IMR-90 (cell line): ENCODE measurements at regions not wholly inside any gene's neighbourhood (a gene's known extent, or its start where the extent isn't known, plus 50 kb on each side); places are given as distances from the start of the nearest gene placed in this dataset.

ENCODE experiments used
- ATAC-seq: fragments of 200-7000 bp; cut with Tn5 transposase; 2 replicates; pipeline ENCODE4 v1.9.1; 2020; ENCODE audit warnings: low read depth, mild to moderate bottlenecking, moderate library complexity
- BruUV-seq: library from RNA; stranded (reverse); fragments of 400-500 nt; replicated peaks from 2 replicates; lab custom pipeline; 2021; lab: Mats Ljungman, UMichigan
- CTCF ChIA-PET: fragments of 300-600 bp; formaldehyde crosslinking; extraction: SDS; loops from one replicate; lab custom pipeline; 2021; ENCODE audit warnings: antibody characterized with exemption; lab: Yijun Ruan, JAX
- POLR2A ChIA-PET: fragments of 300-600 bp; sonication (Branson Sonifier 250); formaldehyde crosslinking; loops from one replicate; lab custom pipeline; 2022; ENCODE audit warnings: antibody characterized with exemption; ENCODE audit not compliant: unreplicated experiment; lab: Charles Lee
- DNase-seq: peaks from one replicate; pipeline ENCODE4 v3.0.0; 2013
- H2AFZ ChIP-seq: replicated peaks from 2 replicates; pipeline ENCODE3; 2013; ENCODE audit warnings: low read length, mild to moderate bottlenecking; ENCODE audit not compliant: poor library complexity
- H2AK5ac ChIP-seq: 2 replicates; pipeline ENCODE4 v1.6.1; 2013; ENCODE audit warnings: low read depth, low read length, inconsistent platforms
- H2AK9ac ChIP-seq: replicated peaks from 2 replicates; pipeline ENCODE3; 2013; ENCODE audit warnings: mild to moderate bottlenecking, low read depth, low read length, moderate library complexity; ENCODE audit not compliant: poor library complexity
- H2BK120ac ChIP-seq: 2 replicates; pipeline ENCODE4 v1.6.1; 2013; ENCODE audit warnings: low read depth, low read length, inconsistent platforms
- H2BK15ac ChIP-seq: 3 replicates; pipeline ENCODE4 v1.6.1; 2013; ENCODE audit warnings: low read depth, low read length, inconsistent platforms
- H2BK20ac ChIP-seq: 2 replicates; pipeline ENCODE4 v1.6.1; 2013; ENCODE audit warnings: low read depth, mild to moderate bottlenecking, inconsistent platforms, low read length, moderate library complexity
- H2BK5ac ChIP-seq: 2 replicates; pipeline ENCODE4 v1.6.1; 2013; ENCODE audit warnings: mild to moderate bottlenecking, low read depth, low read length, inconsistent platforms; ENCODE audit not compliant: poor library complexity, severe bottlenecking
- H3K14ac ChIP-seq: replicated peaks from 2 replicates; pipeline ENCODE4 v1.6.1; 2013; ENCODE audit warnings: low read depth, low read length, inconsistent platforms
- H3K18ac ChIP-seq: 2 replicates; pipeline ENCODE4 v1.6.1; 2013; ENCODE audit warnings: low read depth, low read length, control low read depth
- H3K23ac ChIP-seq: 2 replicates; pipeline ENCODE4 v1.6.1; 2013; ENCODE audit warnings: low read depth, low read length, inconsistent platforms
- H3K27ac ChIP-seq: 2 replicates; pipeline ENCODE4 v1.5.1; 2013; ENCODE audit warnings: mild to moderate bottlenecking, control low read depth, low read length; ENCODE audit not compliant: insufficient read depth
- H3K27me3 ChIP-seq: 2 replicates; pipeline ENCODE4 v1.6.1; 2013; ENCODE audit warnings: low read length; ENCODE audit not compliant: control insufficient read depth, insufficient read depth
- H3K36me3 ChIP-seq: 2 replicates; pipeline ENCODE4 v1.6.1; 2013; ENCODE audit warnings: low read length, mixed read lengths; ENCODE audit not compliant: control insufficient read depth, insufficient read depth
- H3K4ac ChIP-seq: 2 replicates; pipeline ENCODE4 v1.6.1; 2013; ENCODE audit warnings: low read depth, low read length, inconsistent platforms
- H3K4me1 ChIP-seq: 2 replicates; pipeline ENCODE4 v1.6.1; 2013; ENCODE audit warnings: low read length, mixed read lengths; ENCODE audit not compliant: control insufficient read depth, insufficient read depth
- H3K4me2 ChIP-seq: 2 replicates; pipeline ENCODE4 v1.6.1; 2013; ENCODE audit warnings: low read depth, mild to moderate bottlenecking, control low read depth, low read length, moderate library complexity
- H3K4me3 ChIP-seq: 2 replicates; pipeline ENCODE4 v1.5.1; 2013; ENCODE audit warnings: low read depth, mild to moderate bottlenecking, control low read depth, low read length, moderate library complexity; ENCODE audit not compliant: insufficient read depth
- H3K56ac ChIP-seq: 2 replicates; pipeline ENCODE4 v1.6.1; 2013; ENCODE audit warnings: low read length, inconsistent platforms; ENCODE audit not compliant: insufficient read depth; ENCODE audit errors: extremely low read depth
- H3K79me1 ChIP-seq, 2 experiments: 2 replicates each; pipeline ENCODE4 v1.6.1; 2013; ENCODE audit warnings: low read length in 2 of 2, inconsistent platforms in 1 of 2, low read depth in 1 of 2
- H3K9ac ChIP-seq: 2 replicates; pipeline ENCODE4 v1.6.1; 2013; ENCODE audit warnings: low read depth, low read length, control low read depth
- H3K9me1 ChIP-seq: 2 replicates; pipeline ENCODE4 v1.6.1; 2013; ENCODE audit warnings: low read length, inconsistent platforms; ENCODE audit not compliant: insufficient read depth
- H3K9me3 ChIP-seq: 2 replicates; pipeline ENCODE4 v1.6.1; 2013; ENCODE audit warnings: low read length; ENCODE audit not compliant: control insufficient read depth, insufficient read depth
- H4K20me1 ChIP-seq: 2 replicates; pipeline ENCODE4 v1.6.1; 2013; ENCODE audit warnings: low read length, inconsistent platforms; ENCODE audit not compliant: insufficient read depth
- H4K5ac ChIP-seq: 2 replicates; pipeline ENCODE4 v1.6.1; 2013; ENCODE audit warnings: mild to moderate bottlenecking, low read depth, low read length, control low read depth
- H4K8ac ChIP-seq, 2 experiments: 2 replicates each; pipeline ENCODE4 v1.6.1; 2013; ENCODE audit warnings: low read depth in 2 of 2, low read length in 2 of 2, control low read depth in 1 of 2, inconsistent platforms in 1 of 2
- H4K91ac ChIP-seq: 2 replicates; pipeline ENCODE4 v1.6.1; 2013; ENCODE audit warnings: low read depth, low read length, inconsistent platforms; ENCODE audit not compliant: insufficient read depth
- CEBPB ChIP-seq: IDR thresholded peaks from 2 replicates; pipeline ENCODE4 v1.6.1; 2012; ENCODE audit warnings: low read depth, low read length, improper control_type of control experiment
- MAZ ChIP-seq: IDR thresholded peaks from 2 replicates; pipeline ENCODE4 v1.6.1; 2012; ENCODE audit warnings: low read depth, mild to moderate bottlenecking, low read length, improper control_type of control experiment, moderate library complexity, borderline replicate concordance
- RAD21 ChIP-seq: IDR thresholded peaks from 2 replicates; pipeline ENCODE4 v1.6.1; 2012; ENCODE audit warnings: low read length, improper control_type of control experiment
- WGBS, 2 experiments: methylation state at CpG; one replicate each; pipeline versions ENCODE4 v1.1.5 to v1.1.7; 2013; ENCODE audit warnings: missing lambda C conversion rate in 2 of 2; ENCODE audit not compliant: insufficient read length in 1 of 2; ENCODE audit errors: extremely low coverage in 2 of 2; 5-methylcytosine and 5-hydroxymethylcytosine counted together
- dilution Hi-C: fragments of 300-500 bp; cut with HindIII; formaldehyde crosslinking; loops from one replicate; pipeline ENCODE4 v1.14.3; 2018; ENCODE audit warnings: low sequenced_read_pairs; ENCODE audit not compliant: unreplicated experiment
- in situ Hi-C: fragments of 300-500 bp; cut with MboI; formaldehyde crosslinking; loops from 3 replicates; pipeline ENCODE4 v1.14.3; 2019; ENCODE audit warnings: low sequenced_read_pairs, inconsistent platforms, mixed read lengths
- intact Hi-C: fragments of 100-400 bp; cut with micrococcal nuclease; formaldehyde crosslinking; loops from 2 replicates; pipeline ENCODE4 v1.10.0; 2022

DNA sequence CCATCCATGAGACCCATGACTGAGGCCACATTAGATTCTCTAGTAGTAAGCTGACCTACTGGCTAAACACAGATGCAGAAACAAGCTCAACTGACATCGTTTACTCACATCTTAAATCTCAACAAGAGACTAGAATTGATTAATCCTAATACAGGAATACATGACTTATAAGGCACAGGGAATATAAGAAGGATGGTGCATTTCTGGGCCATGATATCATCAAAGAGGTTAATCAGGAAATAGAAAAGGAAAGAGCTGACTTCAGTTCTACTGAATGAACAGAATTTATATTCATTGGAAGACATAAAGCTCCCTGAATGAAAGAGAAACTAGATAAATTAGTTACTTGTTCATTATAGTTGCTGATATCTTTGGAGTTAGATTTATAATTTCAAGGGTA is 1406.5 kb downstream of the STIM2 start:
- no peak overlapping the region for H2AFZ ChIP-seq
- H3K9me1 ChIP-seq: no peaks in the 10 kb centered on the region
- ChIA-PET POLR2A (no interaction called here), CTCF (no interaction called here)
- TF ChIP-seq CEBPB (no peak), MAZ (no peak), RAD21 (no peak)
- no peak overlapping the region for H3K4me3 ChIP-seq
- H3K14ac ChIP-seq: no peak overlapping the region
- no peak overlapping the region for H3K27ac ChIP-seq
- no peak overlapping the region for H2AK5ac ChIP-seq
- ATAC-seq (no peak), DNase-seq (peak; percentile 44)
- no peak overlapping the region for H2BK15ac ChIP-seq
- H3K79me1 ChIP-seq: no peaks in the 10 kb centered on the region
- no peaks in the 10 kb centered on the region for H4K20me1 ChIP-seq
- no peaks in the 10 kb centered on the region for H3K27me3 ChIP-seq
- no peak overlapping the region for H4K5ac ChIP-seq
- H3K4ac ChIP-seq: no peak overlapping the region
- H2AK9ac ChIP-seq: no peak overlapping the region
- no peak overlapping the region for H2BK5ac ChIP-seq
- H4K8ac ChIP-seq: no peak overlapping the region
- H4K91ac ChIP-seq: no peak overlapping the region
- H2BK120ac ChIP-seq: no peak overlapping the region
- no peaks in the 10 kb centered on the region for H3K36me3 ChIP-seq
- no peak overlapping the region for H3K56ac ChIP-seq
- intact Hi-C loops: no loop called here
- no peak overlapping the region for H2BK20ac ChIP-seq
- WGBS, 2 experiments: no CpG with 5 or more reads among the region's 1 CpG
- no peak overlapping the region for H3K9ac ChIP-seq
- H3K18ac ChIP-seq: no peak overlapping the region
- dilution Hi-C loops: no loop called here
- H3K4me1 ChIP-seq: no peaks in the 10 kb centered on the region; the same call in 1 of the 2 replicates
- H3K4me2 ChIP-seq: no peak overlapping the region
- in situ Hi-C loops: no loop called here
- BruUV-seq: no TSS peak
- no peak overlapping the region for H3K23ac ChIP-seq
- no peaks in the 10 kb centered on the region; the same call in 1 of the 2 replicates for H3K9me3 ChIP-seq
